ENCODE measurements at regions not wholly inside any gene's neighbourhood (a gene's known extent, or its start where the extent isn't known, plus 50 kb on each side); places are given as distances from the start of the nearest gene placed in this dataset.

- TF ChIP-seq EZH2phosphoT487 (IDR thresholded peaks at IDR 0.05; ENCODE audit: borderline replicate concordance, low read length) (no peak), CTCF (conservative IDR thresholded peaks at IDR 0.05; ENCODE audit: low read depth, low read length) (no peak), EZH2 (IDR thresholded peaks at IDR 0.05; ENCODE audit: low read length, unreplicated experiment) (no peak)
Observed at GRCh38 chr17:77665833-77666232, 292.7 kb upstream of the TNRC6C start.

Measured in PC-3 (cell line).